ENCODE measurements at regions not wholly inside any gene's neighbourhood (a gene's known extent, or its start where the extent isn't known, plus 50 kb on each side); places are given as distances from the start of the nearest gene placed in this dataset.

GRCh38 chr2:145460112-145460511, 940.2 kb upstream of the ZEB2 start:
- Histone ChIP-seq H3K36me3 (no peaks in the 10 kb centered on the region), H3K9me3 (no peaks in the 10 kb centered on the region), H3K27me3 (no peaks in the 10 kb centered on the region), H3K4me1 (no peaks in the 10 kb centered on the region), H3K4me3 (no peak overlapping the region), H3K27ac (no peak overlapping the region)
- intact Hi-C loops (cut with DNase I), result no loop called here
- DNase-seq, result no peak
- WGBS, 2 donors, result 37 to 59% methylated on average over 1 of the region's 1 CpG
- TF ChIP-seq CTCF (IDR thresholded peaks at IDR 0.05), result no peak
- no peak for TF ChIP-seq EP300 (IDR thresholded peaks at IDR 0.05)
- TF ChIP-seq POLR2A (IDR thresholded peaks at IDR 0.05), result no peak
- TF ChIP-seq POLR2AphosphoS5 (IDR thresholded peaks at IDR 0.05), result no peak

- TF ChIP-seq POLR2A (IDR thresholded peaks at IDR 0.05) (no peak), CTCF (IDR thresholded peaks at IDR 0.05) (no peak), POLR2AphosphoS5 (IDR thresholded peaks at IDR 0.05) (no peak), EP300 (IDR thresholded peaks at IDR 0.05) (no peak)
- Histone ChIP-seq H3K4me1 (no peaks in the 10 kb centered on the region), H3K27me3 (no peaks in the 10 kb centered on the region), H3K9me3 (no peaks in the 10 kb centered on the region), H3K36me3 (no peaks in the 10 kb centered on the region), H3K27ac (no peak overlapping the region), H3K4me3 (no peak overlapping the region)
- intact Hi-C loops (cut with DNase I), result no loop called here
- WGBS, 2 donors, result 25 to 74% methylated on average over 9 of the region's 9 CpGs
- DNase-seq, result no peak
Observed at GRCh38 chr2:145431181-145431951, 911.4 kb upstream of the ZEB2 start.

- Histone ChIP-seq H3K27ac (no peak overlapping the region), H3K9me3 (peaks cover 0 to 9% (median 0%) of the 10 kb centered on the region in 4 donors), H3K36me3 (no peaks in the 10 kb centered on the region), H3K27me3 (no peaks in the 10 kb centered on the region), H3K4me3 (no peak overlapping the region), H3K4me1 (no peaks in the 10 kb centered on the region)
- no peak for DNase-seq
- WGBS, 2 donors, result 85 to 93% methylated on average over 1 of the region's 1 CpG
- TF ChIP-seq POLR2AphosphoS5 (IDR thresholded peaks at IDR 0.05), result no peak
- no peak for TF ChIP-seq POLR2A (IDR thresholded peaks at IDR 0.05)
- TF ChIP-seq CTCF (IDR thresholded peaks at IDR 0.05), result no peak
- no peak for TF ChIP-seq EP300 (IDR thresholded peaks at IDR 0.05)
- intact Hi-C loops (cut with DNase I), result no loop called here
Observed at GRCh38 chr2:145423809-145424208, 903.9 kb upstream of the ZEB2 start.

GRCh38 chr2:145422576-145422975, 902.7 kb upstream of the ZEB2 start:
- DNase-seq, result no peak

More at GRCh38 chr2:145422576-145422975, 902.7 kb upstream of the ZEB2 start:
- intact Hi-C loops (cut with DNase I), result no loop called here
- no peak overlapping the region for H3K4me3 ChIP-seq
- H3K27ac ChIP-seq, result no peak overlapping the region
- peaks cover 0 to 9% (median 0%) of the 10 kb centered on the region in 4 donors for H3K9me3 ChIP-seq
- H3K4me1 ChIP-seq, result no peaks in the 10 kb centered on the region
- 75 to 86% methylated on average over 1 of the region's 1 CpG for WGBS, 2 donors
- TF ChIP-seq POLR2AphosphoS5 (IDR thresholded peaks at IDR 0.05) (no peak), CTCF (IDR thresholded peaks at IDR 0.05) (no peak), POLR2A (IDR thresholded peaks at IDR 0.05) (no peak), EP300 (IDR thresholded peaks at IDR 0.05) (no peak)
- no peaks in the 10 kb centered on the region for H3K27me3 ChIP-seq
- no peaks in the 10 kb centered on the region for H3K36me3 ChIP-seq

Measured in sigmoid colon (tissue), 6 donors.